ENCODE measurements at regions not wholly inside any gene's neighbourhood (a gene's known extent, or its start where the extent isn't known, plus 50 kb on each side); places are given as distances from the start of the nearest gene placed in this dataset.

GRCh38 chr3:11090551-11090950, 63.7 kb upstream of the HRH1 start:
- Histone ChIP-seq H2AFZ (ENCODE audit: low read length) (no peak overlapping the region), H3K4me2 (ENCODE audit: insufficient read depth in 1 of 2, low read depth in 2 of 2, low read length in 2 of 2) (no peak overlapping the region), H3K23me2 (ENCODE audit: low read depth, low read length) (no peaks in the 10 kb centered on the region), H3K23ac (ENCODE audit: insufficient read length) (no peak overlapping the region), H4K8ac (ENCODE audit: extremely low read depth, insufficient read depth, low read length) (no peak overlapping the region), H2BK20ac (ENCODE audit: low read length) (no peak overlapping the region), H3K18ac (ENCODE audit: extremely low read depth, low read length) (no peak overlapping the region), H4K91ac (replicated peaks; ENCODE audit: insufficient read length, low read length) (no peak overlapping the region), H3K9ac (replicated peaks in 1 of 4; ENCODE audit: extremely low read depth in 1 of 4, low read depth in 3 of 4, low read length in 3 of 4) (no peak overlapping the region), H2BK5ac (ENCODE audit: low read depth, low read length) (no peak overlapping the region), H4K20me1 (replicated peaks in 1 of 2; ENCODE audit: control insufficient read depth in 1 of 2, insufficient read depth in 2 of 2, low read length in 2 of 2) (no peaks in the 10 kb centered on the region), H4K5ac (ENCODE audit: insufficient read length, low read depth, low read length) (no peak overlapping the region), H3K27me3 (replicated peaks in 1 of 4; ENCODE audit: control insufficient read depth in 3 of 4, extremely low read depth in 1 of 4, insufficient read depth in 3 of 4, low read length in 3 of 4) (peaks cover 0 to under 1% (median 0%) of the 10 kb centered on the region in 4 experiments; a peak in 1 of 7 replicates), H3K79me1 (ENCODE audit: low read depth, low read length) (no peaks in the 10 kb centered on the region), H2BK15ac (ENCODE audit: low read length) (no peak overlapping the region), H3K4ac (replicated peaks; ENCODE audit: insufficient read length, low read depth, low read length) (no peak overlapping the region), H2BK12ac (ENCODE audit: low read depth, low read length) (no peak overlapping the region), H3K9me3 (ENCODE audit: insufficient read depth in 2 of 2, low read depth in 1 of 2, low read length in 1 of 2) (no peaks in the 10 kb centered on the region), H3K56ac (replicated peaks; ENCODE audit: insufficient read length, low read depth, low read length) (no peak overlapping the region), H3K27ac (ENCODE audit: low read depth, low read length) (no peak overlapping the region), H3K4me1 (replicated peaks in 1 of 4; ENCODE audit: control insufficient read depth in 3 of 4, insufficient read depth in 4 of 4, low read length in 3 of 4) (no peaks in the 10 kb centered on the region; a peak in 1 of 7 replicates), H2BK120ac (replicated peaks; ENCODE audit: low read depth, low read length) (no peak overlapping the region), H3K36me3 (ENCODE audit: control insufficient read depth in 2 of 4, insufficient read depth in 4 of 4, low read length in 3 of 4) (no peaks in the 10 kb centered on the region), H3K14ac (ENCODE audit: insufficient read length) (no peak overlapping the region), H3K79me2 (ENCODE audit: control insufficient read depth in 1 of 2, insufficient read depth in 2 of 2, low read length in 2 of 2) (no peaks in the 10 kb centered on the region), H3K4me3 (ENCODE audit: extremely low read depth in 1 of 4, insufficient read depth in 2 of 4, low read depth in 3 of 4, low read length in 4 of 4) (no peak overlapping the region), H2AK5ac (ENCODE audit: low read depth, low read length) (no peak overlapping the region)
- no peak for DNase-seq (ENCODE audit: low read depth in 1 of 2, low spot score in 2 of 2)
- FAIRE-seq: no peak
- CTCF ChIA-PET (ENCODE audit: partially characterized antibody): interaction anchor here (1.8 to 9.3 kb wide), 2 partner anchors 30 to 352 kb away, joined by 5 to 76 read pairs; no protein-coding TSS in a partner anchor
- POLR2A ChIA-PET (ENCODE audit: partially characterized antibody): no interaction called here
- 100% methylated on average over 1 of the region's 1 CpG; no CpG with 5 or more reads in 1 of the 2 experiments for WGBS, 2 experiments (ENCODE audit: extremely low coverage in 1 of 2, insufficient coverage in 1 of 2, insufficient read length in 1 of 2, insufficient replicate concordance in 2 of 2, low coverage in 1 of 2, low lambda C conversion rate in 2 of 2, missing lambda C conversion rate in 1 of 2)
- no peak for TF ChIP-seq BCL11A (IDR thresholded peaks at IDR 0.05; ENCODE audit: low read depth in 2 of 2, low read length in 2 of 2)
- TF ChIP-seq PHF8 (conservative IDR thresholded peaks at IDR 0.05; ENCODE audit: low read depth, low read length): no peak
- TF ChIP-seq YY1 (IDR thresholded peaks at IDR 0.05; ENCODE audit: low read depth, low read length): no peak
- TF ChIP-seq MAFK (IDR thresholded peaks at IDR 0.05; ENCODE audit: low read depth, low read length): no peak
- TF ChIP-seq SAP30 (IDR thresholded peaks at IDR 0.05; ENCODE audit: insufficient read depth, insufficient replicate concordance, low read length): no peak
- no peak for TF ChIP-seq CEBPB (IDR thresholded peaks at IDR 0.05; ENCODE audit: low read depth, low read length)
- TF ChIP-seq RNF2 (IDR thresholded peaks at IDR 0.05; ENCODE audit: borderline replicate concordance, low read depth, low read length, missing control alignments, poor library complexity, severe bottlenecking): no peak
- no peak for TF ChIP-seq KDM1A (IDR thresholded peaks at IDR 0.05; ENCODE audit: borderline replicate concordance, low read length)
- TF ChIP-seq TEAD4 (IDR thresholded peaks at IDR 0.05; ENCODE audit: low read depth, low read length): no peak
- TF ChIP-seq HDAC2 (IDR thresholded peaks at IDR 0.05; ENCODE audit: borderline replicate concordance in 1 of 2, low read depth in 2 of 2, low read length in 2 of 2): no peak
- no peak for TF ChIP-seq JUND (IDR thresholded peaks at IDR 0.05; ENCODE audit: low read length)
